Frontal cortex (tissue), 3 donors: ENCODE measurements at regions not wholly inside any gene's neighbourhood (a gene's known extent, or its start where the extent isn't known, plus 50 kb on each side); places are given as distances from the start of the nearest gene placed in this dataset.
A peak's percentile ranks its signal among the peaks of the same experiment; 100 is the strongest.

Source experiments
- DNase-seq, 2 donors: peaks; one replicate each; pipeline ENCODE4 v3.0.0; 2012; ENCODE audit warnings: low spot score in 2 of 2
- FAIRE-seq: peaks from 2 replicates; lab custom pipeline; 2012; peaks lifted over from hg19 to GRCh38; lab: Jason Lieb, UNC
- donor health status: control.
- donor health status: control.
- donor health status: control.

GRCh38 chr5:18018472-18018871 is 384.2 kb downstream of the TAF11L14 start:
- no peak for DNase-seq
- no peak for FAIRE-seq

GRCh38 chr5:18023275-18023674 is 389.0 kb downstream of the TAF11L14 start:
- DNase-seq (no peak), FAIRE-seq (no peak)

GRCh38 chr5:18023986-18024385 is 389.7 kb downstream of the TAF11L14 start:
- no peak for FAIRE-seq

GRCh38 chr5:18024542-18024941 is 390.3 kb downstream of the TAF11L14 start:
- FAIRE-seq (no peak), DNase-seq (no peak)

More at GRCh38 chr5:18023986-18024385, 389.7 kb downstream of the TAF11L14 start:
- no peak for DNase-seq

- no peak for FAIRE-seq
Measured at GRCh38 chr5:18027241-18027867, 393.1 kb downstream of the TAF11L14 start.

GRCh38 chr5:18028036-18028435 is 393.8 kb downstream of the TAF11L14 start:
- no peak for DNase-seq
- FAIRE-seq, result no peak

More at GRCh38 chr5:18027241-18027867, 393.1 kb downstream of the TAF11L14 start:
- no peak for DNase-seq

- FAIRE-seq (no peak), DNase-seq (no peak)
Measured at GRCh38 chr5:18032744-18033143, 398.5 kb downstream of the TAF11L14 start.

- DNase-seq (no peak), FAIRE-seq (no peak)
Measured at GRCh38 chr5:18036531-18036930, 402.3 kb downstream of the TAF11L14 start.

GRCh38 chr5:18037718-18038117 is 403.5 kb downstream of the TAF11L14 start:
- DNase-seq, result no peak

GRCh38 chr5:18043344-18043743 is 409.1 kb downstream of the TAF11L14 start:
- no peak for FAIRE-seq
- no peak for DNase-seq

More at GRCh38 chr5:18037718-18038117, 403.5 kb downstream of the TAF11L14 start:
- no peak for FAIRE-seq

GRCh38 chr5:18048449-18048848 is 414.2 kb downstream of the TAF11L14 start:
- DNase-seq, result no peak
- FAIRE-seq, result no peak

- FAIRE-seq (peak; percentile 59), DNase-seq (no peak)
Measured at GRCh38 chr5:18050345-18050744, 416.1 kb downstream of the TAF11L14 start.

- FAIRE-seq (no peak), DNase-seq (no peak)
Measured at GRCh38 chr5:18050776-18051175, 416.5 kb downstream of the TAF11L14 start.

- FAIRE-seq (no peak), DNase-seq (no peak)
Measured at GRCh38 chr5:18051953-18052352, 417.7 kb downstream of the TAF11L14 start.

- FAIRE-seq (no peak), DNase-seq (no peak)
Measured at GRCh38 chr5:18052569-18052968, 418.3 kb downstream of the TAF11L14 start.

GRCh38 chr5:18057725-18058124 is 423.5 kb downstream of the TAF11L14 start:
- FAIRE-seq, result no peak

GRCh38 chr5:18067615-18068014 is 433.4 kb downstream of the TAF11L14 start:
- no peak for FAIRE-seq
- DNase-seq, result no peak

More at GRCh38 chr5:18057725-18058124, 423.5 kb downstream of the TAF11L14 start:
- DNase-seq, result no peak

- FAIRE-seq (no peak), DNase-seq (no peak)
Measured at GRCh38 chr5:18068826-18069225, 434.6 kb downstream of the TAF11L14 start.

- DNase-seq (no peak), FAIRE-seq (no peak)
Measured at GRCh38 chr5:18069790-18070189, 435.5 kb downstream of the TAF11L14 start.

GRCh38 chr5:18072600-18072999 is 438.3 kb downstream of the TAF11L14 start:
- FAIRE-seq, result no peak

GRCh38 chr5:18074961-18075360 is 440.7 kb downstream of the TAF11L14 start:
- FAIRE-seq, result no peak
- DNase-seq, result no peak

More at GRCh38 chr5:18072600-18072999, 438.3 kb downstream of the TAF11L14 start:
- DNase-seq, result no peak

GRCh38 chr5:18078157-18078556 is 443.9 kb downstream of the TAF11L14 start:
- no peak for DNase-seq
- no peak for FAIRE-seq
